ENCODE measurements at regions not wholly inside any gene's neighbourhood (a gene's known extent, or its start where the extent isn't known, plus 50 kb on each side); places are given as distances from the start of the nearest gene placed in this dataset.

- H3K4me3 ChIP-seq (ENCODE audit: low read depth, low read length) = no peak overlapping the region
- no peak for TF ChIP-seq CTCF (IDR thresholded peaks at IDR 0.05; ENCODE audit: control insufficient read depth, extremely low read depth, insufficient read depth)
- no peak for DNase-seq (ENCODE audit: low read depth)
Observed at GRCh38 chr9:88657893-88658292, 122.9 kb downstream of the NXNL2 start.

GRCh38 chr9:88658311-88658822 is 123.4 kb downstream of the NXNL2 start:
- peak; percentile 13 for DNase-seq (ENCODE audit: low read depth)
- no peak for TF ChIP-seq CTCF (IDR thresholded peaks at IDR 0.05; ENCODE audit: control insufficient read depth, extremely low read depth, insufficient read depth)

GRCh38 chr9:88659126-88659525 is 124.1 kb downstream of the NXNL2 start:
- DNase-seq (ENCODE audit: low read depth) = no peak
- TF ChIP-seq CTCF (IDR thresholded peaks at IDR 0.05; ENCODE audit: control insufficient read depth, extremely low read depth, insufficient read depth) = no peak
- no peak overlapping the region for H3K4me3 ChIP-seq (ENCODE audit: low read depth, low read length)

More at GRCh38 chr9:88658311-88658822, 123.4 kb downstream of the NXNL2 start:
- no peak overlapping the region for H3K4me3 ChIP-seq (ENCODE audit: low read depth, low read length)

- peak; percentile 59 for TF ChIP-seq CTCF (IDR thresholded peaks at IDR 0.05; ENCODE audit: control insufficient read depth, extremely low read depth, insufficient read depth)
- H3K4me3 ChIP-seq (ENCODE audit: low read depth, low read length) = no peak overlapping the region
- DNase-seq (ENCODE audit: low read depth) = peak; percentile 25
Observed at GRCh38 chr9:88660611-88661010, 125.6 kb downstream of the NXNL2 start.

- no peak for TF ChIP-seq CTCF (IDR thresholded peaks at IDR 0.05; ENCODE audit: control insufficient read depth, extremely low read depth, insufficient read depth)
- no peak for DNase-seq (ENCODE audit: low read depth)
- H3K4me3 ChIP-seq (ENCODE audit: low read depth, low read length) = no peak overlapping the region
Observed at GRCh38 chr9:88661759-88662158, 126.8 kb downstream of the NXNL2 start.

GRCh38 chr9:88663771-88664419 is 128.9 kb downstream of the NXNL2 start:
- TF ChIP-seq CTCF (IDR thresholded peaks at IDR 0.05; ENCODE audit: control insufficient read depth, extremely low read depth, insufficient read depth) = no peak
- no peak for DNase-seq (ENCODE audit: low read depth)
- no peak overlapping the region for H3K4me3 ChIP-seq (ENCODE audit: low read depth, low read length)

- H3K4me3 ChIP-seq (ENCODE audit: low read depth, low read length) = no peak overlapping the region
- DNase-seq (ENCODE audit: low read depth) = no peak
- no peak for TF ChIP-seq CTCF (IDR thresholded peaks at IDR 0.05; ENCODE audit: control insufficient read depth, extremely low read depth, insufficient read depth)
Observed at GRCh38 chr9:88664773-88665172, 129.8 kb downstream of the NXNL2 start.
